ENCODE measurements at regions not wholly inside any gene's neighbourhood (a gene's known extent, or its start where the extent isn't known, plus 50 kb on each side); places are given as distances from the start of the nearest gene placed in this dataset.

- DNase-seq, result peak; percentile 91
Measured at GRCh38 chr6:108751851-108752732, 96.1 kb upstream of the ARMC2 start.

GRCh38 chr6:108752733-108753590 is 95.3 kb upstream of the ARMC2 start:
- DNase-seq, result peak; percentile 98

GRCh38 chr6:108755257-108756240 is 92.7 kb upstream of the ARMC2 start:
- no peak for DNase-seq

- DNase-seq, result no peak
Measured at GRCh38 chr6:108757357-108757756, 90.9 kb upstream of the ARMC2 start.

- no peak for DNase-seq
Measured at GRCh38 chr6:108758884-108759283, 89.3 kb upstream of the ARMC2 start.

- peak; percentile 97 for DNase-seq
Measured at GRCh38 chr6:108760126-108761050, 87.8 kb upstream of the ARMC2 start.

GRCh38 chr6:108762394-108762793 is 85.8 kb upstream of the ARMC2 start:
- no peak for DNase-seq

- no peak for DNase-seq
Measured at GRCh38 chr6:108763931-108764579, 84.2 kb upstream of the ARMC2 start.

- DNase-seq, result no peak
Measured at GRCh38 chr6:108764580-108764950, 83.7 kb upstream of the ARMC2 start.

GRCh38 chr6:108765495-108765894 is 82.7 kb upstream of the ARMC2 start:
- no peak for DNase-seq

GRCh38 chr6:108766419-108766818 is 81.8 kb upstream of the ARMC2 start:
- DNase-seq, result no peak

- no peak for DNase-seq
Measured at GRCh38 chr6:108766886-108767285, 81.3 kb upstream of the ARMC2 start.

- DNase-seq, result peak; percentile 21
Measured at GRCh38 chr6:108767418-108768165, 80.6 kb upstream of the ARMC2 start.

- DNase-seq, result no peak
Measured at GRCh38 chr6:108768166-108768555, 80.1 kb upstream of the ARMC2 start.

- no peak for DNase-seq
Measured at GRCh38 chr6:108768792-108769524, 79.3 kb upstream of the ARMC2 start.

GRCh38 chr6:108771421-108771820 is 76.8 kb upstream of the ARMC2 start:
- DNase-seq, result peak; percentile 22

GRCh38 chr6:108774555-108774954 is 73.7 kb upstream of the ARMC2 start:
- DNase-seq, result no peak

- DNase-seq, result no peak
Measured at GRCh38 chr6:108777536-108777935, 70.7 kb upstream of the ARMC2 start.

GRCh38 chr6:108778421-108779186 is 69.6 kb upstream of the ARMC2 start:
- peak; percentile 30 for DNase-seq

All from NCI-H69 (cell line).